ENCODE measurements at regions not wholly inside any gene's neighbourhood (a gene's known extent, or its start where the extent isn't known, plus 50 kb on each side); places are given as distances from the start of the nearest gene placed in this dataset.

DNA sequence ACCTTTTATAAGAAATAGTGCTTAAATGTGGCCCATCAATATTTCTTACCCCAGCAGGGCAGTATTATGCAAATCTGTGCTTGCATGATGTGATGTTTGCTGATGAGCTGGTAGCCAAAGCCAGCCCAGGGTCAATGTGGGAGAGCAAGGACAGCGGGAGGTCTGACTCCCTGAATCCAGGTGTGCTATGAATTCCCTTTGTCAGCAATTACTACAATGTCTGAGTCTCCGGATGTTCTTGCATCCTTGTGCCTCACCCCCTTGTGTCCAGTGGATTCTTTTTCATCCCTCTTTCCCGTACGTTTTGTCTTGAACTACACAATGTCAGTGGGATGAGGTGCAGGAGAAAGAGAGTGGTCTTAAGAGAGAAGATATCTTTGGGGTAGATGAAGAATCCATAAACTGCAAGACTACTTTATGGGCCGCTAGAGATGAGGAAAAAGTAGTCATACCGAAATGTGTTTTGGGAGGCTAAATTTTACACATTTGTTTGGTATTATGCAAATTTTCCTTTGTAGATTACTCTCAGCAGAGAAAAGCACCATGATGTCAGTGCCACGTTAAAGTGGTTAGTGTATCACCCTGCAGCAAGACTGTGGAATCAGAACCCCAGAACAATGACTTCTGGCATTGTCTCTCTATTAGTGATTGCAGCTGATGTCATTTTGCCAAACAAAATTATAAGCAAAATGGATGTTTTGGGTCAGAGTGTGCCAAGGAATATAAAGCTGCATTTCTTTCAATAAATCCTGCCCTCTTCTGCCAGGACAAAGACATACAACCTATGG, 53.5 kb upstream of the TSHZ3 start:
- no peak for DNase-seq (ENCODE audit: low read depth in 2 of 2)

DNA sequence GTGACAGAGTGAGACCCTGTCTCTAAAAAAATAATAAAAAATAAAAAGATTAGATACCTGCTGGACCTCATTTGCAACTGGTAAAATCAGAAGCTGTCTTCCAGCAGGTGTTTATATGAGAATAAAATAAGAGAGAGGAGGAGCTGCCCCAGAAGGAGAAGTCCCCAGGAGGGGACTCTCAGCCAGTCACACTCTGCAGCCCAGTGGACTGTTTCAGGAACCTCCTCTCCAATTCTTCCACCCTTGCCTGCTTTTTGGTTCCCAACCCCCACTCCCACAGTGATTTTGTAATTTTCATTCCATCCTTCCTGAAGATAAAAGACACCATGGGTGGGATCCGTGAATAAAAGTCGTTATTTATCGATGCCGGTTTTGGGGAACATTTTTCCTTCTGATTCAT, 56.9 kb upstream of the TSHZ3 start:
- no peak for DNase-seq (ENCODE audit: low read depth in 2 of 2)

DNA sequence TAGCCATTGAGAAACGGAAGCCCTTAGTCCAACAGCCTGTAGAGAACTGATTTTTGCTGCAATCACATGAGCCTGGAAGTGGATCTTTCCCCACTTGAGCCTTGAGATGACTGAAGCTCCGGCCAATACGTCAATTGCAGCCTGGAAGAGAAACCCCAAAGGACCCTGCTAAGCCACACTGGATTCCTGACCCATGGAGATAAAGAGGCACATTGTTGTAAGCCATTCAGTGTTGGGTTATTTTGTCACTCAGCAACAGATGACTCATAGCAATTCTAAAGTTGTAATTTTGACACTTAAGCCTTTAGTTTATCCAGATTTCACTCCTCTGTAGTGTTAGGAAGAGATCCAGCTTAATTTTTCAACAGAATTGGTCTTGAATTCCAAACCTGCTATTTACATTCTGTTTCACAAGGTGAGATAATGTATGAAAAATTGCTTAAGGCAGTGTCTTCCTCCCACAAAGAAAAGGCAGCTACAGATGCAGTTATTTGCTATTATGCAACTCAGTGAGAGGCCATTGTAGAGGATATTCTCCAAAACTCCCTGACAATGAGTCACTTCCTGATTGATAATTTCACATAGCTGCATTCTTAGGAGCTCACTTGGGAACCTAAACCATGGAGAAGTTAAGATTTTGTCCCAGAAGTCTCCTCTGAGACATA, 59.4 kb upstream of the TSHZ3 start:
- no peak for DNase-seq (ENCODE audit: low read depth in 2 of 2)

DNA sequence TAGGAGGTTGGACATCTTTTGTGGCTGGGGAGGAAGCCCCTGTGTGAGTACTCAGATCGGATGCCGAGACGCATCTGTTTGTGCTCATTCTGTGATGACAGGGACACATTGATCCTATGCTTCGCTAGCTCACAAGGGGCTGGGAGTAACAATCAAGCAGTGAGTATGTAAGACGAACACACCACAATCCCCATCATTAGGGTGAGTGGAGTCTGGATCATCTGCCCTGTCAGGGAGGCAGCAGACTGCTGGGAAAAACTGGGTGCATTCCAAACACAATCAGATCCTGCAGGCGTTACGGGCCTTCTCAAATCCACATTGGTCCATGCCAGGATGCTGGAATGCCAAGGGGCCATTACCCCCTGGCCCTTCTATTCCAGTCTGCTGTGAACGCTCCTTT, 64.1 kb upstream of the TSHZ3 start:
- DNase-seq (ENCODE audit: low read depth in 2 of 2), result no peak

DNA sequence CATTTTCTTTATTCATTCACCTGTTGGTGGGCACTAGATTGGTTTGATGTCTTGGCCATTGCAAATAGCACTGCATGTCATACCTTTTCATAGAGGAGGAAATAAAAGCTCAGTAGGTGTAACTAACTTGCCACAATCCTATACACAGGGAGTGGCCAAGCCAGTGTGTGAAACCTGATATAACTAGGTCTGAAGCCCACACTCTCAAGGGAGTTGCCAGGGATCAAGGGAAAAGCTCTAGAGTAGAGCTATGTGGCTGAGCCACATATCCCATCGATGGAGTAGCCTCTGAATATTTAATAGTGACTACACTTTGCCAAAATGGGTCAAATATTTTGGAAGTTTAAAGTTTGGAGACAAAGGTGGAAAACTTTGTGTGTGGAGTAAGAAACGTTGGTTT, 66.1 kb upstream of the TSHZ3 start:
- no peak for DNase-seq (ENCODE audit: low read depth in 2 of 2)

DNA sequence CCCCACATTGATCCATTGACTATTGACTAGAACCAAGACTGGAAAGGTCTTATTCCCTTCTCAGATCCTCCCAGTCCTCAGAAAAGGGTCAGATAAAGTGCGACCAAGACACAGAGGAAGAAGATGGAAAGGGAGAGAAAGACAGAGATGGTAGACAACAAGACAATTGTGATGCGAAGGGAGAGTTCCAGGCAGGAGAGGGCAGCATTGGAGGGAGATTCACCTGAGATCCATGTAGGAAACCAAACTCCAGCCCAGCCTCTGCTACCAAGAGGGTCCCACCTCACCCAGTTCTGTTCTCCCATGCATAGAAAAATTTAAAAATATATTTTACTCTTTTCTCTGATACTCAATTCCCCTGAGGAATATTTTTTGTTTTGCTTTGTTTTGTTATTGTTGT, 67.3 kb upstream of the TSHZ3 start:
- DNase-seq (ENCODE audit: low read depth in 2 of 2), result no peak

DNA sequence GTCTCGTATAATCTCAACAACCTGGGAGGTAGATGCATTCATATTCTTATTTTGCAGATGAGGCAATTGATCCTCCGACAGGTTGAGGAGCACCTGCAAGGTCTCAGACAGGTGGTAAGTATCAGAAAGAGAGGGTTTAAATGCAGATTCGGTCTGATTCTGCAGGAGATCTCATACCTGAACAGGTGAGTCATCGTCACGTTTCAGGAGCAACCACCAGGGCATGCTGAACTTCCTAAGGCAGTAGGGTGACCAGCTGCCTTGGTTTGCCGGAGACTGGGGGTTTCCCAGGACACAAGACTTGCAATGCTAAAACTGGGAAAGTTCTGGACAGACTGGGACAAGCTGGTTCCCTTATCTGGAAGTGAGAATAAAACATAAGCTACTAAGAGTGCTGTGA, 68.8 kb upstream of the TSHZ3 start:
- no peak for DNase-seq (ENCODE audit: low read depth in 2 of 2)

DNA sequence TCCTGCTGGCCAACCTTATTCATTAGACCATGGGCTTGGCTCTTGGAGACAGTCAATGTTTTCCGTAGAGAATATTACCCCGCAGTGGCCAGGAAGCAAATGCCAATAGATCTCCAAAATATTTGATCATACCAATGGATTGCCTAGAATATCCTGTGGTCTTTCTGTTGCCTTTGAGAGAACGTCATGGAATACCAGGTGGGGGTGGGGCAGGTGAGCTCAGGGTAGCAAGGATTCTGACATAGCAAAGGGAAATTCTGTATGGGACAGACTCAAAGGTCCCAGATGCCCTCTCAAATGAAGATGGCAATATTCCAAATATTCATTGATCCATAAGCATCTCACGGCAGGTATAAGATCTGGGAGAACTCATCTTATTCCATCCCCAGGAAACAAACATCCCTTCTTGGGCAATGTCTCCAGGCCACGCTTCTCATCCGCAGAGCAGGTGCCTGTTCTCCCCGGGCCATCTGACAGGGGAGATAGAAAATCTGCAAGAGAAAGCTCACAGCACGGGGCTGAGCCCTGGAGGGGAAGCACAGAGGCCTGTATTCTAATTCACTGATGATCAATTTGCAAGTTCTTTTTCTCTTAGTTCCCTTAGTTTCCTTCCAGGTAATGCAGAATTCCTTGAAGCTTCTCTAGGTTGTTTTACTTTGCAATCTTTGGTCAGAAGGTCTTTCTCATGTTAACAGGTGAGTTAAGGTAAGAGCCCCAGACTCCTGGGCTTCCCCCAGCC, 69.6 kb upstream of the TSHZ3 start:
- no peak for DNase-seq (ENCODE audit: low read depth in 2 of 2)

DNA sequence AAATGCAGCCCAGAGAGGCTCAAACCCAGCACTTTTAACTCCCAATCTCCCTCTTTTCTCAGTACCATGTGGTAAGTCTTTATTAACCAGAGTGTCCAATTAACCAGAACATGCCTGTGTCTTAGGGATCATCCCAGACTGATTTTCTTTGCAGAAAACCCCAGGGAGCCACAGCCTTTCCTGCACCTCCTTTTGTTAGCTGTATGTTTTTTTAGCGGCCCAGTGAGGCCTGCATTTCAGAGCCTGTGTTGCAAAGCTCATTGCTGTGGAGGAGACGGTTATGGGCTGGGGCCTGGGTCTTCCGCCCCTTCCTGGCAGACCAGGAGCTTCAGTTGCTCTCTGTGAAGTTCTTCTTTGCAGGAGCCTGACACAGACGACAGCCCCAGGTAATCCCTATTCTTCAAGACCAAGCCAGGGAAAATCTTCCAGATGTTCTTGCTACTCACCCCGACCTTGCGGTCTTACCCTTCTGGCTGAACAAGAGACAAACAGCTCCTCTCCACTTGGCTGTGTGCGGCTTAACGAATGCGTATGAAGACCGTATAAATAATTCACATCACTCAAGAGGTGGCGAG, 70.7 kb upstream of the TSHZ3 start:
- DNase-seq (ENCODE audit: low read depth in 2 of 2), result no peak

DNA sequence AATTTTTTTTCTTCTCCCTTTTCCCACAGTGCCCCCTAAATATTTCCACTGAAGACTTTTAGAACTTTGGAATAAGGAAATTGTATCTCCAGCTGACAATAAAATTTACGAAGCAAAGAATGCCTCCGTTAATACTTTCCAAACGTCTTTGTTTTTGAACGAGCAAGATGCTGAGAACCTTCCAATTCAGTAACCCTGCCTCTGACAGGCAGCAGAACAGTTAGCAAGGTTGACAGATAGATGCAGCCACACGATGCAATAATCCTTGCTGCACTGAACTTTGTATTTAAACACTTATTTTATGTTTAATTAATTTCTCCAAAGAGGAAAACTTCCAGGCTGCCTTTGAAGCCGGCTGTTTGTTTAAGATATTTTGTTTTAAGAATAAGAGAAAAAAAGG, 71.8 kb upstream of the TSHZ3 start:
- DNase-seq (ENCODE audit: low read depth in 2 of 2), result no peak

DNA sequence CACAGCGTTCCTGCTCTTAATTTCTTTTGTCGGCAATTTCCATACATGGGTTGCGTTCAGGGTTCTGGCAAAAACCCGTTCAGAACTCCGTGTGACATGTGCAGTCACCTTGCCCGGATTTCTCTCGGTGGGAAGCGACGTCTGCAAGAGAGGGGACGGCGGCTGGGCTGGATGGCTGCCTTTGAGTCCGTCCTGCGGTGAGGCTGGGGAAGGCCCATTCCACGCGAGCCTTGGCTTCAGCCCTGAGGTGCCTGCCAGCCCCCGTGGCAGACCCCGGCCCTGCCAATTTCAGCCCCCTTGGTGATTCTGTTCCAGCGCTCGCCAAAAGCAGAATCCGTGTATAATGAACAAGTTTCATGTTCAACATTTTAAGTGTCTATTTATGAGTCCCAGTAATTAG, 72.6 kb upstream of the TSHZ3 start:
- no peak for DNase-seq (ENCODE audit: low read depth in 2 of 2)

DNA sequence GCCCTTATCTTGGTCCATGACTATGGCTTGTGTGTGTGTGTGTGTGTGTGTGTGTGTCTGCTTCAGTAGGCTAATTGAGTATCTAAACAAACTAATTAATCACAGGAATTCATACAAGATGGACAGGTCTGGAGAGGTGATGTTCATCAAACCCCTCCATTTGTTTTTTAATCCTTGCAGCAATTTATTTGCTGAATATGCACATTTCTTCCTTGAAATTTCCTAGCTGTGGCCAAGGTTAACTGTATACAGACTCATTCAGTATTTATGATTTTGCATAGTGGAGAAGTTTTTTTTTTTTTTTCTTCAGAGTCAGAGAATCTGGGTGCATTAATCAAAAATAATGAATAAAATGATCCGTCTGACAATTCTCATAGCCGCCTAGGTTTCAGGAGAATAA, 74.7 kb upstream of the TSHZ3 start:
- DNase-seq (ENCODE audit: low read depth in 2 of 2), result no peak

DNA sequence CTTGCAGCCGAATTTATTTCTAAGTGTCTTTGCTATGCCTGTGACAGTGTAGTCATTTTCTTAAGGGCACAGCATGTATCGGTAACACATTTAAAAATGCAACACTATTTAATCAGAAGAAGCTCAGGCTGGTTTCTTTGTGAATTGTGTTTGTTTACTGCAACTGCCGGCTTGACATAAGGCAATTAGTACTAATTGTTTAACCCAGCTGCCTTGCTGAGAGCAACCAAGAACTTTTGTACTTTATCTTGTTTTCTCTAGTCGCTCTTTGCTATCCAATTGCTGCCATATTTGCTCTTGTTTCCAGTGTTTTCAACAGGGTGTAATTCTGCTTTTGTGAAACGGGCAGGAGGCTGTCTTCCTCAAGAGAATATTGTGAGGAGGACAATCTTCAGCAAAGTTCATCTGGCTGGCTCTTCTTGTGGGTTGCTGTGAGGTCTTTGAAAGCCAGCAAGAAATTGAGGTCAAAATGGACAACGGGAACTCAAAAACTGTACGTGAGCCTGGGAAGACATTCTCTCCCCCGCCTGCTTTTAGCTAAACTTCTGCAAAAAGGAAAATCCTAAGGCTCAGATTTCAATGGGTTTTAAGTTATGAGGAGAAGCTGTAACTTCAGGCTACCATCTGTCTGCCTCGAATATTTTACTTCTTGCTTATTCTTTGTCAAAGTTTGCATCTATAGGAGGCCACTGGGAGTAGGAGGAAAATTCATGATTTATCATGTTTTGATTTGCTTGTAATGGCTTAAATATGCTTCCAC, 75.8 kb upstream of the TSHZ3 start:
- DNase-seq (ENCODE audit: low read depth in 2 of 2), result no peak

DNA sequence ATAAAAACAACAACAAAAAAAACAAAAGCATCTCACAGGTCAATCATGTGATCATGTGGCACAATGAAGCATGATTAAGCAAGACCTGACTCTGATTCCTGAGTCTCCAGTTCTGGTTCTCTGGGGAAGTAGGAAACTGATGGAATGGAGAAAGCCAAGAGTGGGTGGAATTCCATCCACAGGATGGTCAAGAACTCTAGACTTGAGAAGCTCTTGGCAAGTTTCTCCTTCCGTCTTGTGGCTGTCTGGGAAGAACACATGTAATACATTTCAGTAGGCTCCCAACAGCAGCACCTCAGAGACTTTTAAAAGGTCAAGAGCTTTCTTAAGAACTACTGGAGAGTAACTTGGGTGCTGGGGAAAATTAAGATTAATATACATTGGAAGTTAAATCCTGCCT, 78.6 kb upstream of the TSHZ3 start:
- no peak for DNase-seq (ENCODE audit: low read depth in 2 of 2)

DNA sequence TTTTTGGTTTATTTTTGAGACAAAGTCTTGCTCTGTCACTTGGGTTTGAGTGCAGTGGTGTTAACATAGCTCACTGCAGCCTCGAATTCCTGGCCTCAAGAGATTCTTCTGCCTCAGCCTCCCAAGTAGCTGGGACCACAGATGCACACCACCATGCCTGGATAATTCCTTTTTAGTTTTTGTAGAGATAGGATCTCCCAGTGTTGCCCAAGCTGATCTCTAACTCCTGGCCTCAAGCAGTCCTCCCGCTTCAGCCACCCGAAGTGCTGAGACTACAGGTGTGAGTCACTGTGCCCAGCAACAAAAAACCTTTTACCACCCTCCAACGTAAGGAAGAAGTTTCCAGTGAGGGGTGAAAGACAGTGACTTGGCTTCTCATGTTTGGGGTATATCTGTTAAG, 81.1 kb upstream of the TSHZ3 start:
- no peak for DNase-seq (ENCODE audit: low read depth in 2 of 2)

DNA sequence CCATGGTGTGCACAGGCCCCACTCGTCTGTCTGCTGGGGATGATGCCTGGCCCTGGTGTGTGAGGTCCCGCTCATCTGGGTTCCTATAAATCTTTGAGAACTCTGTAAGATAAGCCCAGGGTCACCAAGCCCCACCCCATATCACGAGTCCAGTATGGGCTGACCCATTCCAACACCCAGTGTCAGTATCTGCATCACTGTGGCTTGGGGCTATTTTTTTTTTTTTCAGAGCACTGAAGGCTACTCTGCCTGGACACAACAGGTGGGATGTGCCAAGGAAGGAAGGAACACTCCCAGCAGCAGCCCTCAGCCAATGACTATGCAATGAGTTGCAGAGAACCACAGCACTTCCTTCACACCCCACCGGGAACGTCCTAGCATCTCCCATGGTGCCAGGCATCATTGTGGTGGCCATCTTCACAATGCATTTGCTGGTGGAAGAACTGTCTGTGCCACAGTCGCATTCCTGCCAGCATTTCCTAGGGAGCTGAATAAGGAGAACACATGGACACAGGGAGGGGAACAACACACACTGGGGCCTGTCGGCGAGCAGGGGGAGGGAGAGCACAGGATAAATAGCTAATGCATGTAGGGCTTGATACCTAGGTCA, 83.1 kb upstream of the TSHZ3 start:
- no peak for DNase-seq (ENCODE audit: low read depth in 2 of 2)

DNA sequence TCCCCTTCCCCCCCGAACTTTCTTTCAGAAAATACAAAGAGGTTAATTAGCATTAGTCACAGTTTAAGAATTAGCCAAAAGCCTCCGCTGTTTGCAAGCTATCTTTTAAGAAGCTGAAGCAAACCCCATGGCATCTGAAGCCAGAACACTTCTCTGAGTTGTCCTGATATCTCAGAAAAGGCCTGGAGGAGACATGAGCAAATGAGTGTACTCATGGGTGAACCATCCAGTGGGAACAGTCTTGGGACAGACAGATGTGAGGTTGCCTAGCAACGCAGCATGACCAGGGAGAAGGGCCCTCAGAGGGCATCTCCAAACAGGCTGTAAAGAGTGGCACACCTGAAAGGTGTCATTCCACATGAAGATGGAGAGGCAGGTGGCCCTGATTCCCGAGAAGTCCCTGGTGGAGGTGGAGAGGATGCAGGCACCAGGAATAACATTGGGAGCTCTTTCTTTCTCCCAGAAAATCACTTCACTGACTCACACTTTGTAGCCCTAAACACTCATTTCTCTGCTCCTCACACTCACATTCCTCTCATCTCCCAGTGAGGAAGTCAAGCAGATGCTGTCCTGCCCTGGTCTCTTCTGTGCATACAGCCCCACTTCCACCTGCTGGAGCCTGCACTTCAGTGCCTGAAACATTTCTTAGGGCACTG, 87.0 kb upstream of the TSHZ3 start:
- DNase-seq (ENCODE audit: low read depth in 2 of 2), result no peak

DNA sequence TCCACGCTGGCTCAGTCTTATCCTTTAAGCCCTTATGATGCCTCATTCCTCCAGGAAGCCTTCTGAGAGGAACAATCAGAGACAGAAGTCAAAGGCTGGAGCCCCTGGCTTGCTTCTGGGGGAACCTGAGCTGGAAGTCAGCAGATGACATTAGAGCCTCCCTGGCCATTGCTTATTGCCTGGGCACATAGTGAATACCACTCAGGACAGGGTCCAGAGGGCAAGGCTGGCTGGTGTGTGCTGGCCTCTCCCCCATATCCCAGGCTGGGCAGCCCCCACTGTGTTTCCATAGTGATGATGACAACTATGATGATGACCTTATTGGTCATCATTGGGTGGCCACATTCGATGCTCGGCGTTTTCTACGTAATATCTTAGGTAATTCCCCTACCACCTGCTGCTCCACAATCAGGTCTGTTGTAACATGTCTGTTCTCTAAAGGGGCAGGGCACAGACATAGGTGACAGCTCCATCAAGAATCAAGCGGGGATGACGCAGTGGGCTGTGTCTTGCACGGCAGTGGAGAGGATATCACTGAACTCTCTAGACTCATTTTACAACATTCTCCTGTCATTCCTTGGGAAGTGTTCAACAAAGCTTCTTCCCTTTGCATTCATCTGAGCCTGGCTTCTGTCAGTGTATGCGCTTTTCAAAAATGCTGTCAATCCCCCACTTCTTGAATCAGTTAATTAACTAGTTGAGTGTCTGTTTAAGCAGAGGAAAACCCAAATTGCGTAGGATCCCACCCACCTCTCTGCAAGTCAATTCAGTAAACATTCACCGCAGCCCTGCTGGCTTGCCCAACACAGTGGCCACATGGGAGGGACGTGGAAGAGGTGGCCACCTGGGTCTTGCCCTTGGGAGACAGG, 89.4 kb upstream of the TSHZ3 start:
- no peak for DNase-seq (ENCODE audit: low read depth in 2 of 2)

DNA sequence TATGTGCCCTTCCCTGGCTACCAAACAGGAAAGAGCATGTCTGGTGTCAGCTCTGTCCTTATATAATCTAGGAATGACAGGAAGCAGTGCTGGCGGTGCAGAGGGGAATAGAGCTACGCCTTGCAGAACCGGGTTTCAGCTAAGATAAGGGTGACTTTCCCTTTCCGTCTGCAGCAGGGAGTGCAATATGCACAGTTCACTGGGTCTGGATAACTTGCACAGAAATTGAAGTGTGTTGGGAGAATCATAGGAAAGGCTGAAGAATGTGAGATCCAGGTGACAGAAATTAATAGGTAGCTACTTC, 90.0 kb upstream of the TSHZ3 start:
- no peak for DNase-seq (ENCODE audit: low read depth in 2 of 2)

DNA sequence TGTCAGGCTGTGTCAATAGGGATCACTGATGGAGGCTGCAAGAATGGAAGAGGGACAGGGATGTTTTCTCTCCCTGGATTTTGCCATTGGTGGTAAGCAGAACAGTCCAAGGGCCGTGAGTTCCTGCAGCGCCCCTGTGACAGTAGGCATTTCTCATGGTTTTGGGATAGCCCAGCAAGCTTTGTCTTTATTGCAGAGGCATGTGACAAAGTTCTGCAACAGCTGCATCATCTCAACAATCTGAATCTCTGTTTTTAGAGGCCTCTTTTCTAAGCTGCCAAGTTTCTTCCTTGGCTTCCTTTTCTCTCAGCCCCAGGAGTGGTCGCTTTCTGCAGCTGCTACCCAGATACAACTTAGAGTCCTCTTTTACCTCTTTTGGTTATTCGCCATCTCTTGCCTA, 95.7 kb upstream of the TSHZ3 start:
- no peak for DNase-seq (ENCODE audit: low read depth in 2 of 2)

Measured in stimulated activated CD8-positive, alpha-beta memory T cell treated with anti-CD3 and anti-CD28 coated beads, Interleukin-15, amount 100 ng/mL, for 48 hours (primary cell).